K562 (cell line): ENCODE measurements at regions not wholly inside any gene's neighbourhood (a gene's known extent, or its start where the extent isn't known, plus 50 kb on each side); places are given as distances from the start of the nearest gene placed in this dataset.

Experiments
- ATAC-seq: fragments of 200-7000 bp; cut with Tn5 transposase; 3 replicates; pipeline ENCODE4 v1.9.1; 2020; ENCODE audit warnings: moderate library complexity
- BruUV-seq: library from RNA; stranded (reverse); fragments of 400-500 nt; replicated peaks from 2 replicates; lab custom pipeline; 2021; lab: Mats Ljungman, UMichigan
- CTCF ChIA-PET: fragments of 300-600 bp; formaldehyde crosslinking; extraction: SDS; loops from one replicate; lab custom pipeline; 2021; ENCODE audit warnings: low intra/inter-chr PET ratio; lab: Yijun Ruan, JAX
- POLR2A ChIA-PET: fragments of 300-600, 350-650 bp; sonication (Branson Sonifier 250); formaldehyde crosslinking; extraction: SDS; loops from one replicate; lab custom pipeline; 2021; ENCODE audit warnings: antibody characterized with exemption, inconsistent platforms; lab: Yijun Ruan, JAX
- DNase-seq, 4 experiments: peaks; one replicate each; pipeline versions ENCODE4 v3.0.0 to v3.0.0-alpha.2; 2011 to 2018; ENCODE audit warnings: low spot score in 3 of 4, mixed read lengths in 3 of 4; ENCODE audit errors: extremely low read depth in 1 of 4
- FAIRE-seq: peaks from 2 replicates; lab custom pipeline; 2011; peaks lifted over from hg19 to GRCh38; lab: Jason Lieb, UNC
- H2AFZ ChIP-seq: 2 replicates; pipeline ENCODE4 v1.6.0; 2011; ENCODE audit warnings: low read depth, low read length, control low read depth, inconsistent platforms
- H3K27ac ChIP-seq: fragments of 200-600 bp; 3 replicates; pipeline ENCODE4 v1.8.0; 2011; ENCODE audit warnings: low read depth, mild to moderate bottlenecking, control low read depth, inconsistent platforms, low read length, moderate library complexity, mixed read lengths; ENCODE audit errors: extremely low read depth
- H3K27me3 ChIP-seq, 2 experiments: fragments of 300-600 bp in 1 of 2; 2 replicates in 1 of 2; 3 replicates in 1 of 2; pipeline versions ENCODE4 v1.6.0 to v1.8.0; 2011; ENCODE audit warnings: inconsistent platforms in 2 of 2, low read length in 2 of 2, mild to moderate bottlenecking in 1 of 2, mixed read lengths in 1 of 2, moderate library complexity in 1 of 2; ENCODE audit not compliant: control insufficient read depth in 2 of 2, insufficient read depth in 2 of 2
- H3K36me3 ChIP-seq: fragments of 300-600 bp; 3 replicates; pipeline ENCODE4 v1.8.0; 2011; ENCODE audit warnings: mild to moderate bottlenecking, low read length, inconsistent platforms; ENCODE audit not compliant: control insufficient read depth, insufficient read depth
- H3K4me1 ChIP-seq, 2 experiments: fragments of 200-600 bp in 1 of 2; replicated peaks in 1 of 2; 2 replicates in 1 of 2; 3 replicates in 1 of 2; pipeline versions ENCODE4 v1.5.1 to v1.8.0; 2011; ENCODE audit warnings: inconsistent platforms in 2 of 2, low read length in 2 of 2, mild to moderate bottlenecking in 1 of 2, mixed read lengths in 1 of 2, moderate library complexity in 1 of 2; ENCODE audit not compliant: control insufficient read depth in 2 of 2, insufficient read depth in 2 of 2
- H3K4me2 ChIP-seq: 2 replicates; pipeline ENCODE4 v1.6.1; 2011; ENCODE audit warnings: low read length, control low read depth, inconsistent platforms, mixed read lengths; ENCODE audit not compliant: insufficient read depth
- H3K4me3 ChIP-seq: fragments of 200-600 bp; sonication (generic), shearing (Covaris generic); 2 replicates; pipeline ENCODE4 v1.5.1; 2016; ENCODE audit warnings: control low read depth, inconsistent platforms
- H3K79me2 ChIP-seq: fragments of 200-600 bp; 3 replicates; pipeline ENCODE4 v1.8.0; 2011; ENCODE audit warnings: low read length, inconsistent platforms; ENCODE audit not compliant: control insufficient read depth, insufficient read depth
- H3K9ac ChIP-seq, 2 experiments: 2 replicates each; pipeline versions ENCODE4 v1.6.0 to v1.6.1; 2011; ENCODE audit warnings: low read depth in 2 of 2, low read length in 2 of 2, control low read depth in 1 of 2, inconsistent platforms in 1 of 2, mild to moderate bottlenecking in 1 of 2, mixed read lengths in 1 of 2; ENCODE audit not compliant: insufficient read depth in 1 of 2
- H3K9me1 ChIP-seq: one replicate; pipeline ENCODE4 v1.6.0; 2011; ENCODE audit warnings: inconsistent platforms, mild to moderate bottlenecking, low read length, moderate library complexity; ENCODE audit not compliant: control insufficient read depth, insufficient read depth
- H3K9me3 ChIP-seq: replicated peaks from 2 replicates; pipeline ENCODE4 v1.5.1; 2011; ENCODE audit warnings: low read depth, low read length, inconsistent platforms; ENCODE audit not compliant: control insufficient read depth, insufficient read depth
- H4K20me1 ChIP-seq: replicated peaks from 2 replicates; pipeline ENCODE4 v1.6.1; 2011; ENCODE audit warnings: low read length, inconsistent platforms, mixed read lengths; ENCODE audit not compliant: control insufficient read depth, insufficient read depth
- ARID3B ChIP-seq: fragments of 250-450 bp; sonication (Bioruptor Pico); IDR thresholded peaks from 2 replicates; pipeline ENCODE4 v1.4.0; 2020; ENCODE audit warnings: borderline replicate concordance
- E4F1 ChIP-seq: fragments of 250-450 bp; sonication (Bioruptor Pico); IDR thresholded peaks from 2 replicates; pipeline ENCODE4 v1.5.0; 2021; ENCODE audit warnings: mild to moderate bottlenecking, borderline replicate concordance
- ELK1 ChIP-seq: sonication (generic); formaldehyde crosslinking; IDR thresholded peaks from 2 replicates; pipeline ENCODE4 v1.8.1; 2022; ENCODE audit warnings: missing genetic modification reagents
- EWSR1 ChIP-seq: fragments of 450-650 bp; IDR thresholded peaks from 2 replicates; pipeline ENCODE4 v1.6.1; 2018; ENCODE audit warnings: borderline replicate concordance, mild to moderate bottlenecking, low read depth, moderate library complexity; ENCODE audit not compliant: partially characterized antibody
- EZH2 ChIP-seq: IDR thresholded peaks from 2 replicates; pipeline ENCODE4 v1.6.1; 2012; ENCODE audit warnings: low read depth, mild to moderate bottlenecking, inconsistent platforms, low read length, borderline replicate concordance
- GATA2 ChIP-seq: sonication (generic); formaldehyde crosslinking; IDR thresholded peaks from 2 replicates; pipeline ENCODE4 v1.4.0; 2020; ENCODE audit warnings: mild to moderate bottlenecking, missing genetic modification reagents
- HOMEZ ChIP-seq: fragments of 250-450 bp; sonication (Bioruptor Pico); IDR thresholded peaks from 2 replicates; pipeline ENCODE4 v1.4.0; 2020; ENCODE audit warnings: mild to moderate bottlenecking, moderate library complexity
- JUNB ChIP-seq: fragments of 450-650 bp; formaldehyde crosslinking; conservative IDR thresholded peaks from 2 replicates; pipeline ENCODE4 v1.4.0; 2020; ENCODE audit warnings: mild to moderate bottlenecking
- SP1 ChIP-seq: sonication (generic); formaldehyde crosslinking; IDR thresholded peaks from 2 replicates; pipeline ENCODE4 v1.8.1; 2022; ENCODE audit warnings: mild to moderate bottlenecking, missing genetic modification reagents
- TCFL5 ChIP-seq: fragments of 250-450 bp; sonication (Bioruptor Pico); conservative IDR thresholded peaks from 2 replicates; pipeline ENCODE4 v1.6.1; 2021; ENCODE audit warnings: mild to moderate bottlenecking, moderate library complexity, matching md5 sums
- THRAP3 ChIP-seq: fragments of 450-650 bp; IDR thresholded peaks from 2 replicates; pipeline ENCODE4 v1.6.1; 2016; ENCODE audit warnings: mild to moderate bottlenecking, inconsistent platforms, borderline replicate concordance
- ZNF324 ChIP-seq: fragments of 250-450 bp; sonication (Bioruptor Pico); IDR thresholded peaks from 2 replicates; pipeline ENCODE4 v1.4.0; 2020; ENCODE audit warnings: mild to moderate bottlenecking
- ZNF699 ChIP-seq: fragments of 250-450 bp; sonication (Bioruptor Pico); IDR thresholded peaks from 2 replicates; pipeline ENCODE4 v1.8.0; 2021; ENCODE audit warnings: mild to moderate bottlenecking, moderate library complexity; ENCODE audit not compliant: insufficient replicate concordance
- ZNF79 ChIP-seq: fragments of 250-450 bp; sonication (Bioruptor Pico); IDR thresholded peaks from 2 replicates; pipeline ENCODE4 v1.4.0; 2020; ENCODE audit warnings: low read depth, mild to moderate bottlenecking, moderate library complexity
- WGBS: fragments of 100-300 bp; shearing (Covaris generic); methylation state at CpG from one replicate; pipeline ENCODE4 v1.1.6; 2016; ENCODE audit warnings: low coverage, mixed read lengths; ENCODE audit not compliant: insufficient coverage; ENCODE audit errors: missing lambda C conversion rate; 5-methylcytosine and 5-hydroxymethylcytosine counted together
- in situ Hi-C: fragments of 300-500 bp; cut with MboI; formaldehyde crosslinking; loops from 4 replicates; pipeline ENCODE4 v1.15.0; 2018; ENCODE audit warnings: inconsistent platforms, mixed read lengths
- intact Hi-C: fragments of 100-400 bp; cut with micrococcal nuclease; formaldehyde crosslinking; loops from 2 replicates; pipeline ENCODE4 v1.14.2; 2022

GRCh38 chr14:106681161-106681560 is 1154.8 kb downstream of the TMEM121 start:
- in situ Hi-C loops, result no loop called here
- ChIA-PET CTCF (no interaction called here), POLR2A (no interaction called here)
- no peaks in the 10 kb centered on the region for H3K9me1 ChIP-seq
- H3K27me3 ChIP-seq, result no peaks in the 10 kb centered on the region
- WGBS, result 3% methylated on average over 8 of the region's 8 CpGs
- intact Hi-C loops, result no loop called here
- no peak overlapping the region for H3K4me3 ChIP-seq
- no peaks in the 10 kb centered on the region for H3K79me2 ChIP-seq
- no peak overlapping the region for H3K27ac ChIP-seq
- no peaks in the 10 kb centered on the region for H3K36me3 ChIP-seq
- H3K4me2 ChIP-seq, result no peak overlapping the region
- FAIRE-seq (no peak), DNase-seq (no peak), ATAC-seq (no peak)
- no peaks in the 10 kb centered on the region for H4K20me1 ChIP-seq
- no peaks in the 10 kb centered on the region for H3K9me3 ChIP-seq
- no peak overlapping the region for H3K9ac ChIP-seq
- no peaks in the 10 kb centered on the region for H3K4me1 ChIP-seq
- H2AFZ ChIP-seq, result no peak overlapping the region
- BruUV-seq, result no TSS peak
- no peak for TF ChIP-seq HOMEZ (CRISPR knock-in tag)
- no peak for TF ChIP-seq ZNF79 (CRISPR knock-in tag)
- TF ChIP-seq GATA2, result no peak
- no peak for TF ChIP-seq EWSR1
- no peak for TF ChIP-seq EZH2
- TF ChIP-seq ZNF699, result no peak
- TF ChIP-seq SP1 (CRISPR knock-in tag), result no peak
- no peak for TF ChIP-seq THRAP3
- TF ChIP-seq ZNF324 (CRISPR knock-in tag), result no peak
- TF ChIP-seq ELK1 (CRISPR knock-in tag), result no peak
- no peak for TF ChIP-seq JUNB
- no peak for TF ChIP-seq TCFL5 (CRISPR knock-in tag)
- no peak for TF ChIP-seq E4F1 (CRISPR knock-in tag)
- TF ChIP-seq ARID3B, result no peak
